OCI-LY7 (cell line): ENCODE measurements at regions not wholly inside any gene's neighbourhood (a gene's known extent, or its start where the extent isn't known, plus 50 kb on each side); places are given as distances from the start of the nearest gene placed in this dataset.

Source experiments
- BruUV-seq: library from RNA; stranded (reverse); fragments of 400-500 nt; replicated peaks from 2 replicates; lab custom pipeline; 2021; lab: Mats Ljungman, UMichigan
- CTCF ChIA-PET: fragments of 300-600 bp; sonication (Branson Sonifier 250); formaldehyde crosslinking; loops from one replicate; lab custom pipeline; 2022; ENCODE audit warnings: antibody characterized with exemption; ENCODE audit not compliant: unreplicated experiment; lab: Charles Lee
- POLR2A ChIA-PET: fragments of 300-600 bp; sonication (Branson Sonifier 250); formaldehyde crosslinking; loops from one replicate; lab custom pipeline; 2022; ENCODE audit warnings: antibody characterized with exemption; lab: Charles Lee
- DNase-seq: peaks from one replicate; pipeline ENCODE4 v3.0.0-alpha.2; 2015; ENCODE audit warnings: low spot score
- H2AFZ ChIP-seq: fragments of 200-600 bp; sonication (generic), shearing (Covaris generic); 2 replicates; pipeline ENCODE4 v1.6.1; 2014; ENCODE audit warnings: mild to moderate bottlenecking, antibody characterized with exemption, low read length, moderate library complexity
- H3K27ac ChIP-seq: fragments of 200-600 bp; sonication (generic); 2 replicates; pipeline ENCODE4 v1.5.1; 2014; ENCODE audit warnings: mixed run types, low read depth, mild to moderate bottlenecking, moderate library complexity, low read length, inconsistent platforms; ENCODE audit not compliant: poor library complexity, severe bottlenecking
- H3K36me3 ChIP-seq: fragments of 200-600 bp; sonication (generic); 2 replicates; pipeline ENCODE4 v1.6.1; 2014; ENCODE audit warnings: mild to moderate bottlenecking, antibody characterized with exemption, low read length, moderate library complexity, mixed read lengths; ENCODE audit not compliant: insufficient read depth
- H3K4me1 ChIP-seq: fragments of 200-600 bp; sonication (generic); 2 replicates; pipeline ENCODE4 v1.5.1; 2014; ENCODE audit warnings: mild to moderate bottlenecking, low read length; ENCODE audit not compliant: insufficient read depth, poor library complexity, severe bottlenecking
- H3K4me2 ChIP-seq: fragments of 200-600 bp; sonication (generic); 2 replicates; pipeline ENCODE4 v1.6.1; 2014; ENCODE audit warnings: mild to moderate bottlenecking, low read length
- H3K4me3 ChIP-seq: fragments of 200-600 bp; sonication (generic); 2 replicates; pipeline ENCODE4 v1.5.1; 2014; ENCODE audit warnings: mild to moderate bottlenecking, low read depth, low read length; ENCODE audit not compliant: poor library complexity, severe bottlenecking
- H3K79me2 ChIP-seq: fragments of 200-600 bp; sonication (generic); 2 replicates; pipeline ENCODE4 v1.6.1; 2016; ENCODE audit warnings: low read depth, mild to moderate bottlenecking, low read length, moderate library complexity, mixed read lengths; ENCODE audit not compliant: insufficient read depth
- H3K9me2 ChIP-seq: fragments of 200-600 bp; sonication (generic); 2 replicates; pipeline ENCODE4 v1.6.1; 2016; ENCODE audit warnings: mild to moderate bottlenecking, low read length, mixed read lengths; ENCODE audit not compliant: insufficient read depth
- H3K9me3 ChIP-seq: fragments of 200-600 bp; sonication (generic); 2 replicates; pipeline ENCODE4 v1.6.1; 2014; ENCODE audit warnings: mild to moderate bottlenecking, mixed run types, low read length, mixed read lengths
- H4K20me1 ChIP-seq: fragments of 200-600 bp; sonication (generic); 2 replicates; pipeline ENCODE4 v1.6.1; 2014; ENCODE audit warnings: mild to moderate bottlenecking, antibody characterized with exemption, low read length, moderate library complexity, mixed read lengths; ENCODE audit not compliant: insufficient read depth
- CTCF ChIP-seq: fragments of 200-600 bp; sonication (generic); conservative IDR thresholded peaks from 2 replicates; pipeline ENCODE4 v1.5.1; 2014; ENCODE audit warnings: mild to moderate bottlenecking, antibody characterized with exemption, low read length, moderate library complexity, mixed read lengths
- EZH2phosphoT487 ChIP-seq: fragments of 200-600 bp; sonication (generic); IDR thresholded peaks from 2 replicates; pipeline ENCODE4 v1.6.1; 2018; ENCODE audit warnings: low read depth, borderline replicate concordance, mild to moderate bottlenecking, mixed run types, antibody characterized with exemption, low read length, moderate library complexity, mixed read lengths
- intact Hi-C: fragments of 100-400 bp; cut with micrococcal nuclease; formaldehyde crosslinking; loops from one replicate; pipeline ENCODE4 v1.10.0; 2022; ENCODE audit not compliant: unreplicated experiment

DNA sequence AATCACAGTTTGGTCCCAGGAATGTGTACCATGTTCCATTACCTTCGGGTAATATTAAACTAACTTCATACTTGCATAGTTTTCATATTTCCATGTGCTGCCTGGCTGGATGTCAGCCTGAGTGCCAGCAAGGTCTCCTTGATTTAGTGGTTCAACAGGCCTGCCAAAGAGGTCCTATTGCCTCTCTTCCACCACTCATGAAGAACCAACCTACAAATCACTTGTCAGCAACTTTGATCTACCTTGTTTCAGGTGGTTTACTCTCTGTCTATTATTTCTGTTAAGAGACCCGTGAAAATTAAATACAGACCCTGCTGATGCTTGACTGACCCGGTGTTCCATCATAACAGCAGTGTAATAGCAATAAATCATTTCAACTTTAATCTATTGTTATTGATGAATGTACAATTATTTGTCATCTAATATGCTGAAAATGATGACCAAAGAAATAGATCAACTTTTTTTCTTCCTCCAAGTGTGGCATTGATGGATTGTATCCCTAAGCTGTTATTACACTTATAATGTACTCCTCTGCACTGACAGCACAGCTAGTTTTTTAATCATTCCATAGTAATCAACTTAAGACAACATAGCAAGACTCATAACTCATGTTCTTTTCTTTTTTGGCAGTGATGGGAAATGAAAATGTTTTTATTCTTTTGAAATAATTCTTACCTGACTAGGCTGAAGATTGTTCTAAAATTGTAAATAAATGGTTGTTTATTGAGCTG is 1220.2 kb upstream of the ACVR2A start:
- no peaks in the 10 kb centered on the region for H3K79me2 ChIP-seq
- H3K36me3 ChIP-seq = no peaks in the 10 kb centered on the region
- no peaks in the 10 kb centered on the region for H4K20me1 ChIP-seq
- TF ChIP-seq CTCF (no peak), EZH2phosphoT487 (no peak)
- ChIA-PET CTCF (no interaction called here), POLR2A (interaction anchor here (0.5 kb wide), 1 partner anchor 302 kb away, joined by 3 read pairs; no protein-coding TSS in a partner anchor)
- H3K4me1 ChIP-seq = no peaks in the 10 kb centered on the region
- DNase-seq = no peak
- no peak overlapping the region for H2AFZ ChIP-seq
- no peaks in the 10 kb centered on the region for H3K9me2 ChIP-seq
- H3K27ac ChIP-seq = no peak overlapping the region
- no peaks in the 10 kb centered on the region for H3K9me3 ChIP-seq
- intact Hi-C loops = no loop called here
- BruUV-seq = no TSS peak
- H3K4me2 ChIP-seq = no peak overlapping the region
- H3K4me3 ChIP-seq = no peak overlapping the region

DNA sequence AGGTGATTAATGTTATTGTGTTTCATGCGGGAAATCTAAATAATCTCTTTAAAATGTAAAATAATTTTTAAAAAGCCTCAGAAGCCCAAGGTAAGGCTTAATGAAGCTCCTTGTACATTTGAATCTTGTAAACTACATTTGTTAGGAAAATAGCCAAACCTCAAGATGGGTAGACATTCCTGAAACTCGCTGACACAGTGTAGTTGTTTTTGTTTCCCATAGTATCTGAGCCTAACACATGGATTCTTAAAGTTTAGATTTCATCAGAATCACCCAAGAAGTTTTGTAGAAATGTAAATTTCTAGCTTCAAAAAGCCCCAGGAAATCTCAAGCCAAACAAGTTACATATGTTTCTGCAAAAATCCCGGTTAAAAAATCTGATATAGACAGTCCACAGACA is 1221.1 kb upstream of the ACVR2A start:
- CTCF ChIA-PET = no interaction called here
- H3K79me2 ChIP-seq = no peaks in the 10 kb centered on the region
- no peaks in the 10 kb centered on the region for H4K20me1 ChIP-seq
- H3K4me1 ChIP-seq = no peaks in the 10 kb centered on the region
- POLR2A ChIA-PET = no interaction called here
- no peak overlapping the region for H3K4me3 ChIP-seq
- H3K36me3 ChIP-seq = no peaks in the 10 kb centered on the region
- no peak overlapping the region for H3K27ac ChIP-seq
- intact Hi-C loops = no loop called here
- H3K4me2 ChIP-seq = no peak overlapping the region
- no TSS peak for BruUV-seq
- H3K9me3 ChIP-seq = no peaks in the 10 kb centered on the region
- H2AFZ ChIP-seq = no peak overlapping the region
- no peak for DNase-seq
- TF ChIP-seq CTCF = no peak
- TF ChIP-seq EZH2phosphoT487 = no peak
- H3K9me2 ChIP-seq = no peaks in the 10 kb centered on the region

DNA sequence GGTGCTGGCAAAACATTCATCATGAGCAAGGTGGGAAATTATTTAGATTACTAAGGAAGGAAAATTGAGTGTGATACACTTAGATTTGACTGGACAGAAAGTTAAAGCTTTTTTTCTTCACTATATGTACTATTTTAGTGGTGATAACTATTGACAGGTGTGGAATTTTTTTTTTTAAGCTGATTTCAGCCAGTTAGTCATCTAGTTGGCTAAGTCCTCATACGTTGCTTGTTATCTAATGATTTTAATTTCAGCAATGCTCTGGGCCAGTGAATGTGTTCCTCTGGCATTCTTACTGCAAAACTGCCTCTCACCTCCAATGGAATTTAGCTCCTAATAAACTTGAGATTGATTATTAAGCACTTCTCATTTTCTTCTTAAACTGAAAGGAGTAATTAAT is 1223.2 kb upstream of the ACVR2A start:
- H3K9me3 ChIP-seq = no peaks in the 10 kb centered on the region
- H2AFZ ChIP-seq = no peak overlapping the region
- POLR2A ChIA-PET = interaction anchor here (0.5 kb wide), 1 partner anchor 71 kb away, joined by 4 read pairs; no protein-coding TSS in a partner anchor
- no peak for TF ChIP-seq CTCF
- no peak for TF ChIP-seq EZH2phosphoT487
- no peaks in the 10 kb centered on the region for H3K9me2 ChIP-seq
- no peak for DNase-seq
- no peaks in the 10 kb centered on the region for H3K79me2 ChIP-seq
- no peaks in the 10 kb centered on the region for H4K20me1 ChIP-seq
- no peak overlapping the region for H3K4me2 ChIP-seq
- H3K4me1 ChIP-seq = no peaks in the 10 kb centered on the region
- no TSS peak for BruUV-seq
- H3K4me3 ChIP-seq = no peak overlapping the region
- intact Hi-C loops = no loop called here
- H3K36me3 ChIP-seq = no peaks in the 10 kb centered on the region
- CTCF ChIA-PET = no interaction called here
- no peak overlapping the region for H3K27ac ChIP-seq
